ENCODE measurements at regions not wholly inside any gene's neighbourhood (a gene's known extent, or its start where the extent isn't known, plus 50 kb on each side); places are given as distances from the start of the nearest gene placed in this dataset.

GRCh38 chrX:103149652-103150051, 56.7 kb upstream of the NXF3 start (continued):
- no peak for TF ChIP-seq CDX4 (CRISPR knock-in tag; IDR thresholded peaks at IDR 0.05; ENCODE audit: borderline replicate concordance)
- TF ChIP-seq E2F1 (CRISPR knock-in tag; IDR thresholded peaks at IDR 0.05), result no peak
- TF ChIP-seq CREB1 (CRISPR knock-in tag; IDR thresholded peaks at IDR 0.05), result no peak
- TF ChIP-seq ZNF425 (CRISPR knock-in tag; conservative IDR thresholded peaks at IDR 0.05), result no peak
- no peak for TF ChIP-seq SMAD3 (CRISPR knock-in tag; IDR thresholded peaks at IDR 0.05; ENCODE audit: borderline replicate concordance)
- TF ChIP-seq MLX (CRISPR knock-in tag; IDR thresholded peaks at IDR 0.05), result no peak
- no peak for TF ChIP-seq GRHL2 (CRISPR knock-in tag; IDR thresholded peaks at IDR 0.05; ENCODE audit: insufficient replicate concordance, severe bottlenecking)
- no peak for TF ChIP-seq ZNF671 (CRISPR knock-in tag; IDR thresholded peaks at IDR 0.05)

DNA sequence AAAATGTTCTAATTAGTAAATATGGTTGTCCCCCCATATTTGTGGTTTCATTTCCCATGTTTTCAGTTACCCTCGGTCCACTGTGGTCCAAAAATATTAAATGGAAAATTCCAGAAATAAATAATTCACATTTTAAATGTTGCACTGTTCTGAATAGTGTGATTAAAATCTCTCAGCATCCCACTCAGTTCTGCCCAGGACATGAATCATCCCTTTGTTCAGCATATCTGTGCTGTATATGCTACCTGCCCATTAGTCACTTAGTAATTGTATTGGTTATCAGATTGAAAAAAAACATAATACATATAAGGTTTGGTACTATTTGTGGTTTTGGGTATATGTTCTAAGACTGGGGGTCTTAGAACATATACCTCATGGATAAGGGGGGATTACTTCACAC, 55.1 kb upstream of the NXF3 start:
- no peak for ATAC-seq

More for the DNA sequence above, 55.1 kb upstream of the NXF3 start:
- CTCF ChIA-PET, result no interaction called here
- TF ChIP-seq GTF2I (CRISPR knock-in tag; conservative IDR thresholded peaks at IDR 0.05), result no peak
- no peak for TF ChIP-seq ZNF219 (CRISPR knock-in tag; IDR thresholded peaks at IDR 0.05; ENCODE audit: borderline replicate concordance)
- no peak for TF ChIP-seq SP1 (CRISPR knock-in tag; conservative IDR thresholded peaks at IDR 0.05)
- TF ChIP-seq ESRRA (CRISPR knock-in tag; IDR thresholded peaks at IDR 0.05; ENCODE audit: borderline replicate concordance), result no peak
- no peak for TF ChIP-seq JUN (CRISPR knock-in tag; IDR thresholded peaks at IDR 0.05)
- TF ChIP-seq FOXJ3 (CRISPR knock-in tag; IDR thresholded peaks at IDR 0.05; ENCODE audit: borderline replicate concordance), result no peak
- TF ChIP-seq SOX15 (CRISPR knock-in tag; IDR thresholded peaks at IDR 0.05), result no peak
- no peak for TF ChIP-seq IRF2 (CRISPR knock-in tag; IDR thresholded peaks at IDR 0.05; ENCODE audit: borderline replicate concordance, low read depth)
- no peak for TF ChIP-seq ZNF281 (CRISPR knock-in tag; IDR thresholded peaks at IDR 0.05)
- TF ChIP-seq ZSCAN18 (CRISPR knock-in tag; IDR thresholded peaks at IDR 0.05), result no peak
- no peak for TF ChIP-seq EMX1 (CRISPR knock-in tag; IDR thresholded peaks at IDR 0.05)
- TF ChIP-seq ETV6 (CRISPR knock-in tag; IDR thresholded peaks at IDR 0.05), result no peak
- no peak for TF ChIP-seq CREB1 (CRISPR knock-in tag; IDR thresholded peaks at IDR 0.05)
- Mint-ChIP-seq H3K4me3 (no peak overlapping the region), H3K27ac (no peak overlapping the region), H3K4me1 (peaks cover 4% of the 10 kb centered on the region), H3K27me3 (ENCODE audit: low read depth) (peaks cover 2% of the 10 kb centered on the region; the same call in 1 of the 2 replicates), H3K9me3 (no peaks in the 10 kb centered on the region), H3K36me3 (no peaks in the 10 kb centered on the region)
- no peak for DNase-seq (ENCODE audit: low spot score)
- POLR2A ChIA-PET, result no interaction called here
